ENCODE measurements at regions not wholly inside any gene's neighbourhood (a gene's known extent, or its start where the extent isn't known, plus 50 kb on each side); places are given as distances from the start of the nearest gene placed in this dataset.

DNA sequence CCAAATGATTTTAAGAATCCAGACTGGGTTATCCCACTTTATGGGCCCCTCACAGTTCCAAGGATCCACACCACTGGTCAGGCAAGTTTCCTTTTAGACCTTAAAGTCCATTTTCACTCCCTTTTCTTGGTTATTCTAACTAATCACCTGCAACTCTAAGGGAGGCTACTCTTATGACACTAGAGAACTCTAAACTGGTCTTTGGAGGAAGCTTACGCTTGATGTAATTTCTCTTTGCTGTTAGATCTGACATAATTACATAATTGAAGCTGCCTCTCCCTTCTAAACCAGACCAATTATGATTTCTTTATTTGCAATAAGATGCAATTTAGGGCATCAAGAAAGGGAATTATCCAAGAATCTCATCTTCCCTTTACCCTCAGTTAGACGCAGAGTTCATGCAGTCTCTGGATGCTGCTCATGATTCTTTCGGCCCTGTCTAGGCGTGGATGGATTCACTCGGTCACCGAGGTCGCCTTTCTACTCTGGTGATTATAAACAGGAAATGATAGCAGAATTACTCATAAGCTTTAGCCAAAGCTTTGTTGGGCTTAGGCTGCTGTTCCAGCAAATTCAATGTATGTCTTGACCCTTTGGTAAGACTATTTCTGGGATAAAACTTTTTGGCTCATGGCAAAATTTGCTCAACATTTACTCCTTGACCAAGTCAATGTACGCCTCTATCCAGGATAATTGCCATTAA is 130.9 kb upstream of the PRNP start:
- no peaks in the 10 kb centered on the region for H3K9me3 Mint-ChIP-seq
- H2AK5ac ChIP-seq (ENCODE audit: insufficient read length, low read length), result no peak overlapping the region
- H3K4me1 ChIP-seq (ENCODE audit: insufficient read depth, low read length), result no peaks in the 10 kb centered on the region
- H3K4me1 Mint-ChIP-seq, result no peaks in the 10 kb centered on the region
- H3K4ac ChIP-seq (ENCODE audit: low read depth, low read length), result no peak overlapping the region
- no peak overlapping the region for H2BK5ac ChIP-seq (ENCODE audit: insufficient read length, low read length)
- DNase-seq, result no peak
- H2BK120ac ChIP-seq (ENCODE audit: low read depth, low read length, poor library complexity, severe bottlenecking), result no peak overlapping the region
- H3K14ac ChIP-seq (ENCODE audit: insufficient read depth, low read length), result no peak overlapping the region
- H4K91ac ChIP-seq (ENCODE audit: insufficient read length, low read depth, low read length), result no peak overlapping the region
- no peaks in the 10 kb centered on the region for H4K20me1 ChIP-seq (ENCODE audit: control insufficient read depth, insufficient read depth, insufficient read length)
- no peak overlapping the region for H3K4me3 Mint-ChIP-seq
- no peak overlapping the region for H3K56ac ChIP-seq (ENCODE audit: insufficient read length, low read depth, low read length)
- no peak overlapping the region for H3K23ac ChIP-seq (ENCODE audit: insufficient read length, low read depth, low read length)
- no peak overlapping the region for H4K5ac ChIP-seq (ENCODE audit: insufficient read length, low read depth, low read length)
- no peak overlapping the region for H3K9ac ChIP-seq (ENCODE audit: extremely low read depth, insufficient read length, low read length)
- H3K79me1 ChIP-seq (ENCODE audit: insufficient read depth, low read depth, low read length, poor library complexity, severe bottlenecking), result no peaks in the 10 kb centered on the region
- H2AFZ ChIP-seq (ENCODE audit: low read length), result no peak overlapping the region
- H2BK12ac ChIP-seq (ENCODE audit: insufficient read length, low read depth, low read length), result no peak overlapping the region
- H2BK20ac ChIP-seq (ENCODE audit: low read depth, low read length, poor library complexity, severe bottlenecking), result no peak overlapping the region
- WGBS (ENCODE audit: extremely low coverage, insufficient read length, low lambda C conversion rate), result no CpG with 5 or more reads among the region's 8 CpGs
- no peaks in the 10 kb centered on the region for H3K9me3 ChIP-seq (ENCODE audit: control insufficient read depth, low read depth, low read length)
- no peaks in the 10 kb centered on the region for H3K27me3 ChIP-seq (ENCODE audit: insufficient read depth, low read length)
- no peak overlapping the region for H3K18ac ChIP-seq (ENCODE audit: insufficient read length, low read depth, low read length)
- TF ChIP-seq, protein P1, sequence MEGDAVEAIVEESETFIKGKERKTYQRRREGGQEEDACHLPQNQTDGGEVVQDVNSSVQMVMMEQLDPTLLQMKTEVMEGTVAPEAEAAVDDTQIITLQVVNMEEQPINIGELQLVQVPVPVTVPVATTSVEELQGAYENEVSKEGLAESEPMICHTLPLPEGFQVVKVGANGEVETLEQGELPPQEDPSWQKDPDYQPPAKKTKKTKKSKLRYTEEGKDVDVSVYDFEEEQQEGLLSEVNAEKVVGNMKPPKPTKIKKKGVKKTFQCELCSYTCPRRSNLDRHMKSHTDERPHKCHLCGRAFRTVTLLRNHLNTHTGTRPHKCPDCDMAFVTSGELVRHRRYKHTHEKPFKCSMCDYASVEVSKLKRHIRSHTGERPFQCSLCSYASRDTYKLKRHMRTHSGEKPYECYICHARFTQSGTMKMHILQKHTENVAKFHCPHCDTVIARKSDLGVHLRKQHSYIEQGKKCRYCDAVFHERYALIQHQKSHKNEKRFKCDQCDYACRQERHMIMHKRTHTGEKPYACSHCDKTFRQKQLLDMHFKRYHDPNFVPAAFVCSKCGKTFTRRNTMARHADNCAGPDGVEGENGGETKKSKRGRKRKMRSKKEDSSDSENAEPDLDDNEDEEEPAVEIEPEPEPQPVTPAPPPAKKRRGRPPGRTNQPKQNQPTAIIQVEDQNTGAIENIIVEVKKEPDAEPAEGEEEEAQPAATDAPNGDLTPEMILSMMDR (conservative IDR thresholded peaks at IDR 0.05), result no peak
- H3K23me2 ChIP-seq (ENCODE audit: insufficient read length, low read depth, low read length, poor library complexity, severe bottlenecking), result no peaks in the 10 kb centered on the region
- no peaks in the 10 kb centered on the region for H3K36me3 Mint-ChIP-seq (ENCODE audit: insufficient read depth in 1 of 3, low read depth in 3 of 3)
- no peak overlapping the region; a peak in 1 of 7 replicates for H3K27ac Mint-ChIP-seq
- no peak overlapping the region for H2BK15ac ChIP-seq (ENCODE audit: low read depth, low read length)
- no peak overlapping the region for H3K4me2 ChIP-seq (ENCODE audit: insufficient read depth, insufficient read length, low read length)
- H3T11ph ChIP-seq (ENCODE audit: low read length), result no peak overlapping the region
- peaks cover 2% of the 10 kb centered on the region; the same call in 1 of the 2 replicates for H3K27me3 Mint-ChIP-seq (ENCODE audit: low read depth)
- no peak overlapping the region for H3K27ac ChIP-seq (ENCODE audit: insufficient read length, low read depth, low read length)
- H4K8ac ChIP-seq (replicated peaks; ENCODE audit: insufficient read length, low read depth, low read length), result no peak overlapping the region
- H3K79me2 ChIP-seq (ENCODE audit: insufficient read depth, low read length), result no peaks in the 10 kb centered on the region

Data from H9 (cell line).